ENCODE measurements at regions not wholly inside any gene's neighbourhood (a gene's known extent, or its start where the extent isn't known, plus 50 kb on each side); places are given as distances from the start of the nearest gene placed in this dataset.

GRCh38 chr12:4089956-4090355 is 183.6 kb upstream of the CCND2 start:
- DNase-seq: no peak

GRCh38 chr12:4089121-4089606 is 184.4 kb upstream of the CCND2 start:
- DNase-seq: no peak

DNA sequence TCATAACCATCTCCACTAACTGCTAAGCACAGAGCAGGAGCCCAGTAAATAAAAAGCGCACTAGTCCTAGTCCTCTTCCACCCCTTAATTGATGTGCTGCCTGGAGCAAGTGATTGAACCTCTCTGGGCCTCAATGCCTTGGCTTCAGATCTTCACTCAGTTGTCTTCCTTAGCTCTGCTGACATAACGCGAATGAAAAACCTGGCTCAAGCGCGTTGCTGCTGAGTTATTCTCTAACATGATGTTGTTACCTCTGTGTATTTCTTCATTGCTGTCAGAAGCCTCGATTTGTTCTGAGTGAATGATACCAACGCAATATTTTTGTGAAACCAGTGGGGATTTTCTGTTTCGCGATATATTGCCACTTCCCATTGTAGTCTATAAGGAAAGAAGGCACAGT is 185.1 kb upstream of the CCND2 start:
- no peak for DNase-seq

DNA sequence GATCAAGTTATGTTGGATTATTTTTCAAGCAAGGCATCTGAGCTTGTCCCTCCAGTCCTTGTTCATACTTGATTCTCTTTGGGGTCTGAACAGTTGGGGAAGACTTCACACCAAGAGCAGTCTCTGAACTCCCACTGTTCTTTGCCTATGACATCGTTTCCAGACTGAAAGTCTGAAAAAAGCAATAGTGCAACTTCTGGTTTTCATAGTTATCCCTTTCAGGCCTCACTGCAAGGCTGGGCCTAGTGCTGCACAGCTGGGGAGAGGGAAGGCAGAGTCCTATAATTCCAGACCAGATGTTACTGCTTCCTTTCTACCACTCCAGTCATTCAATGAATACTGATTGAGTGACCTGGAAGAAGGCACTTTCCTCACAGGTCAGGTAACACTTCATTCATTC is 187.1 kb upstream of the CCND2 start:
- no peak for DNase-seq

DNA sequence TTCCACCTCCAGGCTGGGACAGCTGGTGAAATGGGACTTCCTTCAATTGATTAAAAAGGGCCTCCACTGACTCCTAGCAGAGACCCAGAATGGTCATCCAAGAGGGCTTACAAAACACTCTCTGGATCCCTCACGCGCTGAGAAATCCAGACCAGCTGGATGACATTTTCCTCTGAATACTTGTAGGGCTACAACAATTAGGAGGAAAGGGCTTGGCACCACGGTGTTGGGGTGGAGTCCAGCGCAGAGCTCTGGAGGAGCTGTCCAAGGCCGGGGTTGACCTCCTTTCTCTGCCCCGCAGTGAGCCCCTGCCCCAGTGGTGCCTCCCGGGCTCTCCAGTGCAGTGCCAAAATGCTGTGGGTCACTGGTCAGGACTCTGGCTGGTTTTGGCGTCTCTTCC is 189.0 kb upstream of the CCND2 start:
- no peak for DNase-seq

DNA sequence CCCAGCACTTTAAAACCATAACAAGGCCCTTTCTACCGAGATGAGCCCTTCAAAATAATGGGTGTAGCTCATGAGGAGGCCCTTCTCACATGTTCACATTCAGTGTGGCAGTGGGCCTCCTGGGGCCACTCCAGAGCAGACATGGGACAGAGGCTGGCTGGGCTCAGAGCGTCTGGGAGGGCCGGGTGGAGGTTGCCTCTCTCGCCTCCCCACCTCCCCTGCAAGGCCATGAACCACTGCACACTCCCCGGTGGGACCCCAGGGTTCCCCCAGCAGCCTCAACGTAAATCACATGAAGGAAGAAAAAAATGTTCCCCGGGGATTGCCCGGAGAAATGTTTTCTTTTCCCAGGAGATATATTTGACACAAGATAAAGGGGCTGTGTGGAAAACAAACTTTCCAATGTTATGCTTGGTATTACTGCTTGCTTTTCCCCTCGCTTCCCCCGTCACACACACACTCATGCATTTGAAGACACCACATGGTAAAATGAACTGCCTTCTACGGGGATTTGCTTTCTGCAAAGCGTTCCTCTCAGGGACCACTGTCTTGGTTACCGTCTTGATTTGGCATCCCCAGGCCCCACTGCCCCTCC is 190.7 kb upstream of the CCND2 start:
- no peak for DNase-seq

- no peak for DNase-seq
These were observed 193.3 kb upstream of the CCND2 start for GRCh38 chr12:4080213-4080612.

GRCh38 chr12:4074129-4074528 is 199.4 kb upstream of the CCND2 start:
- no peak for DNase-seq

DNA sequence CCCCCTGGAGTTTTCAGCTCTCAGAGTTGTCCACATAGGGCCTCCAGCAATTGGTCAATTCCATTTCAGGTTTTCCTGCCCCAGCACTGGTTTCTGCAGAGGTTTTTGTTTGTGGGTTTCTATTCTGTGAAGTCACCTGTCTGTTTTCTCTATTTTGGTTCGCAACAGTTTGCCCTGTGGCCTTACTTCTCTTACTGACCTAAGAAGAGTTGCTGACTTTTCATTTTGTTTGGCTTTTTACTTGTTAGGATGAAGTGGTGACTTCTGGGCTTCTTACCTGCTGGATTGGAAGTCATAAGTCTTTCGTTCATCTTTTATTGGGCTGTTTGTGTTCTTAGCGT is 196.4 kb upstream of the PARP11 start:
- no peak for DNase-seq

DNA sequence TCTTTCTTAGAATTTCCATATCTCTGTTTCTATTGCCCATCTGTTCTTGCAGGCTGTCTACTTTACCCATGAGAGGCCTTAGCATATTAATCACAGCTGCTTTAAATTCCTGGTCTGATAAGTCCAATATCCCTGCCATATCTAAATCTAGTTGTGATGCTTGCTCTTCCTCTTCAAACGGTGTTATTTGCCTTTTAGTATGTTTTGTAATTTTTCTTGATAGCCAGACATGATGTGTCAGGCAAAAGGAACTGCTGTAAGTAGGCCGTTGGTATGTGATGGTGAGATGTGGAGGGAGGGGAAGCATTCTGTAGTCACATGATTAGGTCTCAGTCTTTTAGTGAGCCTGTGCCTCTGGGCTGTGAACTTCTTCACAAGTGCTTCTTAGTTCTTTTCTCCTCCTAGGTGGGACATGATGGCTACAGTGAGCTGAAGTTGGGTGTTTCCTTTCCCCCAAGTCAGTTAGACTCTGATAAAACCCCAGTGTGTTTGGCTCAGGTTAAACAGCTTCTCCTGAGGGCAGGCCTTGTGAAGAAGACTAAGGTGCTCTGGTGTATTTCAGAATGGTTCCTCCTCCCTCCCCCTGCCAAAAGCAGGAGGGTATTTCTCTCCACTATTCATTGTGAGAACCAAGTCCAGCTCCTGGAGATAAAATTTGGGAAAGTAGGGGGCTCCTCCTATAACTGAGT is 195.9 kb upstream of the PARP11 start:
- no peak for DNase-seq

- no peak for DNase-seq
These were observed 190.8 kb upstream of the PARP11 start for GRCh38 chr12:4064008-4064407.

- DNase-seq: no peak
These were observed 186.8 kb upstream of the PARP11 start for GRCh38 chr12:4059898-4060568.

GRCh38 chr12:4056910-4057845 is 184.0 kb upstream of the PARP11 start:
- DNase-seq: no peak

DNA sequence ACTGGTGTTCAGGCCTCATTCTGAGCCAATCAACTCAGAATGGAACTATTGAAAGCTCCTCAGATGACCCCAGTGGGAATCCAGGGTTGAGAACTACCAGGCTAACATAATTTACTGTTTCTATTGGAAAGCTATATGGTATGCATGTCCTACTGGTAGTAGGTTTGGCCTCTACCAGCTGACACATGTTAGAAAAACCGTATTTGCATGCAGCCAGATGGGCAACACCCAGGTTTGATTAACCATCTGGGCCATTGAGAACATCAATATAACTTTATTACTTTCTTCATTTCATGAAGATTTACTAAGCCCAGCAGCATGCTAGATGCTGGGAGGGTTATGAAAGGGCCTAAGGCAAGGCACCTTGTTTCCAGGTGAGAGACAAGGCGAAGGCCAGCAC is 181.4 kb upstream of the PARP11 start:
- DNase-seq: no peak

DNA sequence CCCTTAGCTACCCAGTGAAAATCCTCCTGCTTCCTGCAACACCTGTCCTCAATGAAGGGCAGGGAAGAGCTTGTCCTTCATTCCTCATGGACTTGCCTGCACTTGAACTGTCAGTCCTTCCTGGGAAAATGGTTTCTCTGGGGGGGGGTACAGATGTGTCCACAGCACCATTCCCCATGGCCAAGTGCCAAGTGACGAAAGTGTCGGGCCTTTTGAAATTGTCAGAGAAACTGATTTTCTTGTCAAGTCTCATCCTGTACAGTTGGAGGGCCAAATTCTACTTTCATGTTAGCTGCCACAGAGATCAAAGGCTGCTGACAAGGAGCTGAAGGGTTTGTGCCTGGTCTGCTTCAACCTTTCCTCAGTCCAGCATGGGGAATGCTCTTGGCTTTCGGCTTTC is 179.5 kb upstream of the PARP11 start:
- no peak for DNase-seq

- DNase-seq: no peak
These were observed 178.4 kb upstream of the PARP11 start for GRCh38 chr12:4051596-4051995.

DNA sequence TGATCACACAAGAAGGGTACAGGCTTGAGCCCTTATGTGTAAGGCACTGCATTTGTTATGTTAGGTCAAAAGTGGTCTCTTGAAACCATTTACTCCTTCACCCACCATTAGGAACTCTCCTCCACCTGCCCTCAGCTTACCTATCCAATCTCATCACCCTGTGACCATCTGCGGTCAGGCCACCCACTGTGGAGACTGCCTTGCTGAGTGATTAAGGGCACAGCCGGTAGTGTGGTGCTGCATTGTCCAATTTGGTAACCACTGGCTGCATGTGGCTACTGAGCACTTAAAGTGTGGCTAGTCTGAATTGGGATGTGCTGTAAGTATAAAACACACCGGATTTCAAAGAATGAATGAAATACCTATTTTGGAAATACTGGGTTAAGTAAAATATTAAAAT is 177.1 kb upstream of the PARP11 start:
- DNase-seq: no peak

- DNase-seq: no peak
These were observed 176.3 kb upstream of the PARP11 start for GRCh38 chr12:4049298-4050080.

- DNase-seq: no peak
These were observed 174.2 kb upstream of the PARP11 start for GRCh38 chr12:4047421-4047820.

DNA sequence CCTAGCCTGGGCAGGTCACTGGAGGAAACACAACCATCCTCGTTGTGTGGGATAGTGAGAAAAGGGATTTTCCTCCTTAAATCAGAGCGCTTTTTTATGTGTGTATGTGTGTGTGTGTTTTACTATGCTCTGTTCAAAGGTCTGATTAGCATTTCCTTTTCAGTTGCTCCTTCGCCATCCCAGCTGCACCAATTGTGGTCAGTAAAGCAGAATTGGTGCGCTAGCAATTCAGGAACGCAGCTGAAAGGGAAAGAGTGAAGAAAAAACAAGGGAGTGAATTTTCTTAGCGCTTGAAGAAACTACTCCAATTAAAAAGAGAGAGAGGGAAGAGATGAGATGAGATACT is 173.3 kb upstream of the PARP11 start:
- DNase-seq: no peak

- DNase-seq: no peak
These were observed 172.7 kb upstream of the PARP11 start for GRCh38 chr12:4045786-4046494.
